ENCODE measurements at regions not wholly inside any gene's neighbourhood (a gene's known extent, or its start where the extent isn't known, plus 50 kb on each side); places are given as distances from the start of the nearest gene placed in this dataset.

GRCh38 chr20:16119909-16120308 lies 453.3 kb downstream of the KIF16B start:
- no peak for TF ChIP-seq ZNF274 (IDR thresholded peaks at IDR 0.05; ENCODE audit: low read depth, low read length)
- H3K4me3 ChIP-seq (ENCODE audit: low read length) = no peak overlapping the region

- no peak for TF ChIP-seq ZNF274 (IDR thresholded peaks at IDR 0.05; ENCODE audit: low read depth, low read length)
- no peak overlapping the region for H3K4me3 ChIP-seq (ENCODE audit: low read length)
Observed at GRCh38 chr20:16115911-16116552, 457.2 kb downstream of the KIF16B start.

- TF ChIP-seq ZNF274 (IDR thresholded peaks at IDR 0.05; ENCODE audit: low read depth, low read length) = no peak
- no peak overlapping the region for H3K4me3 ChIP-seq (ENCODE audit: low read length)
Observed at GRCh38 chr20:16113736-16114135, 459.5 kb downstream of the KIF16B start.

GRCh38 chr20:16111852-16112412 lies 461.3 kb downstream of the KIF16B start:
- no peak for TF ChIP-seq ZNF274 (IDR thresholded peaks at IDR 0.05; ENCODE audit: low read depth, low read length)
- no peak overlapping the region for H3K4me3 ChIP-seq (ENCODE audit: low read length)

GRCh38 chr20:16111172-16111832 lies 461.9 kb downstream of the KIF16B start:
- H3K4me3 ChIP-seq (ENCODE audit: low read length) = no peak overlapping the region
- TF ChIP-seq ZNF274 (IDR thresholded peaks at IDR 0.05; ENCODE audit: low read depth, low read length) = no peak

- no peak for TF ChIP-seq ZNF274 (IDR thresholded peaks at IDR 0.05; ENCODE audit: low read depth, low read length)
- H3K4me3 ChIP-seq (ENCODE audit: low read length) = no peak overlapping the region
Observed at GRCh38 chr20:16107172-16107870, 465.9 kb downstream of the KIF16B start.

- H3K4me3 ChIP-seq (ENCODE audit: low read length) = no peak overlapping the region
- TF ChIP-seq ZNF274 (IDR thresholded peaks at IDR 0.05; ENCODE audit: low read depth, low read length) = no peak
Observed at GRCh38 chr20:16106191-16106849, 466.9 kb downstream of the KIF16B start.

- H3K4me3 ChIP-seq (ENCODE audit: low read length) = no peak overlapping the region
- TF ChIP-seq ZNF274 (IDR thresholded peaks at IDR 0.05; ENCODE audit: low read depth, low read length) = no peak
Observed at GRCh38 chr20:16104783-16105182, 468.5 kb downstream of the KIF16B start.

Data from GM08714 (cell line).